ENCODE measurements at regions not wholly inside any gene's neighbourhood (a gene's known extent, or its start where the extent isn't known, plus 50 kb on each side); places are given as distances from the start of the nearest gene placed in this dataset.

DNA sequence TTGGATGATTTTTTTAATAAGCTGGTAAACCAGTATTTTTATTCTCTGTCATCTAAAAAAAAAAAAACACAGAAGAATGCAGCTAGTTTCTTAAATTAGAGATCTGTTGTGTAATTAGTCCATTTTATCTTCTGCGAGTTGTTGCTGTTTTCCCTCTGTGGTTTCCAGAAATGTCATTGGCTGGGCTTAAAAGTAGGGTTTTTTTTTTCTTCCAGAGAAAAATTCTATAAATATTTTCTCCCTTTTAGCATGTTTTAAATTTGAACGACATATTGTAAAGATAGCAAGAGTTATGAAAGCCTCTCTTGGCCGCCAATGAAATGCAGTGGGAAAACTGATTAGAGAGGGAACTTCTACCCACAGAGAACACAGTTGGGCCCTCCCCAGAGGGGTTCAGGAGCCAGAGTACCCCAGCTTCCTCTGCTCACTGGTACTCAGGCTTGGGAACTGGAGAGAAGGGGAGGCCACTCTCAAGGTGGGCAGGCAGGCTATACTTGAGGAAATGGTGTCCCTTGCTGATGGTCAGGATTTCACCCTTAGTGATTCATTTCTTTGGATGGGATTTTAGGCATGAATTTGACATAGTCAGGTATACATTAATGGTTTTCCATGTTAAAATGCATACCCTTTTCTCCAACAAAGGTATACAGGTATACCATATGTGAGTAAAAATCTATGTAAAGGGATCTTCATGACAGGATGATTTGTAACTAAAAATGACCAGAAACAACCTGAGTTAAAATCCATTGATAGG is 166.1 kb downstream of the BCOR start:
- H3K4me3 ChIP-seq (ENCODE audit: low read depth, low read length) = no peak overlapping the region
- TF ChIP-seq, protein P1, sequence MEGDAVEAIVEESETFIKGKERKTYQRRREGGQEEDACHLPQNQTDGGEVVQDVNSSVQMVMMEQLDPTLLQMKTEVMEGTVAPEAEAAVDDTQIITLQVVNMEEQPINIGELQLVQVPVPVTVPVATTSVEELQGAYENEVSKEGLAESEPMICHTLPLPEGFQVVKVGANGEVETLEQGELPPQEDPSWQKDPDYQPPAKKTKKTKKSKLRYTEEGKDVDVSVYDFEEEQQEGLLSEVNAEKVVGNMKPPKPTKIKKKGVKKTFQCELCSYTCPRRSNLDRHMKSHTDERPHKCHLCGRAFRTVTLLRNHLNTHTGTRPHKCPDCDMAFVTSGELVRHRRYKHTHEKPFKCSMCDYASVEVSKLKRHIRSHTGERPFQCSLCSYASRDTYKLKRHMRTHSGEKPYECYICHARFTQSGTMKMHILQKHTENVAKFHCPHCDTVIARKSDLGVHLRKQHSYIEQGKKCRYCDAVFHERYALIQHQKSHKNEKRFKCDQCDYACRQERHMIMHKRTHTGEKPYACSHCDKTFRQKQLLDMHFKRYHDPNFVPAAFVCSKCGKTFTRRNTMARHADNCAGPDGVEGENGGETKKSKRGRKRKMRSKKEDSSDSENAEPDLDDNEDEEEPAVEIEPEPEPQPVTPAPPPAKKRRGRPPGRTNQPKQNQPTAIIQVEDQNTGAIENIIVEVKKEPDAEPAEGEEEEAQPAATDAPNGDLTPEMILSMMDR (IDR thresholded peaks at IDR 0.05; ENCODE audit: borderline replicate concordance, insufficient read depth, low read depth, low read length) = no peak

GRCh38 chrX:39935411-39936064 is 162.2 kb downstream of the BCOR start:
- TF ChIP-seq, protein P1 (IDR thresholded peaks at IDR 0.05; ENCODE audit: borderline replicate concordance, insufficient read depth, low read depth, low read length) = no peak
- no peak overlapping the region for H3K4me3 ChIP-seq (ENCODE audit: low read depth, low read length)

- TF ChIP-seq, protein P1 (IDR thresholded peaks at IDR 0.05; ENCODE audit: borderline replicate concordance, insufficient read depth, low read depth, low read length) = no peak
- H3K4me3 ChIP-seq (ENCODE audit: low read depth, low read length) = no peak overlapping the region
Measured at GRCh38 chrX:39936886-39937770, 160.6 kb downstream of the BCOR start.

DNA sequence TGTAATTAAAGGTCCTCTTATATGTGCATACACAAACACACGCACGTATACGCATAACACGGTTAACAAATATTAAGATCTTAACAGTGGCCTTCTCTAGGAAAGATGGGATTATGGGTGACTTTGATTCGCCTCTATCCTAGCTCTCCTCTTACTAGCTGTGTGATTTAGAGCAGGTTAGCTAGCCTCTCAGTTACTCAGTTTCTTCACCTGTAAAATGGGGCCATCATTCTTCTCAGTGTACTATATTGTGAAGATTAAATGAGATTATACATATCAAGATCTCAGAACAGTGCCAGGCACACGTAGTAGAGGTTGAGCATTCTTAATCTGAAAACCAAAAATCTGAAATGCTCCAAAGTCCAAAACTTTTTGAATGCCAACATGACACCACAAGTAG is 159.3 kb downstream of the BCOR start:
- no peak overlapping the region for H3K4me3 ChIP-seq (ENCODE audit: low read depth, low read length)
- TF ChIP-seq, protein P1 (IDR thresholded peaks at IDR 0.05; ENCODE audit: borderline replicate concordance, insufficient read depth, low read depth, low read length) = no peak

DNA sequence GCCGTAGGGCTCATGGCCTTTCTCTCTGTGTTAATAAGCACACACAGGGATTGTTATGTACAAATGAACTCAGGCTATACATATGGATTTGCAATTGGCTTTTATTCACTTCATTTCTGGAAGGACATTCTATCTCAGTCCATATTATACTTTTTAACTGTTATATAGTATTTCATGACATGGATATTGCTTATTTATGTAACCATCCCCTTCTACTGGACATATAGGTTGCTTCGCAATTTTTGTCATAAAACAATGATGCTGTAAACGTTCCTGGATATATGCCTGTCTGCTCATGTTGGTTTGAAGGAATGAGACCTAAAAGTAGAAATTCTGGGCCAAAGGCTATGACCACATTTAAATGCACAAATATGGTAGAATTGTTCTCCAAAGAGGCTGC is 158.1 kb downstream of the BCOR start:
- no peak overlapping the region for H3K4me3 ChIP-seq (ENCODE audit: low read depth, low read length)
- TF ChIP-seq, protein P1 (IDR thresholded peaks at IDR 0.05; ENCODE audit: borderline replicate concordance, insufficient read depth, low read depth, low read length) = no peak

DNA sequence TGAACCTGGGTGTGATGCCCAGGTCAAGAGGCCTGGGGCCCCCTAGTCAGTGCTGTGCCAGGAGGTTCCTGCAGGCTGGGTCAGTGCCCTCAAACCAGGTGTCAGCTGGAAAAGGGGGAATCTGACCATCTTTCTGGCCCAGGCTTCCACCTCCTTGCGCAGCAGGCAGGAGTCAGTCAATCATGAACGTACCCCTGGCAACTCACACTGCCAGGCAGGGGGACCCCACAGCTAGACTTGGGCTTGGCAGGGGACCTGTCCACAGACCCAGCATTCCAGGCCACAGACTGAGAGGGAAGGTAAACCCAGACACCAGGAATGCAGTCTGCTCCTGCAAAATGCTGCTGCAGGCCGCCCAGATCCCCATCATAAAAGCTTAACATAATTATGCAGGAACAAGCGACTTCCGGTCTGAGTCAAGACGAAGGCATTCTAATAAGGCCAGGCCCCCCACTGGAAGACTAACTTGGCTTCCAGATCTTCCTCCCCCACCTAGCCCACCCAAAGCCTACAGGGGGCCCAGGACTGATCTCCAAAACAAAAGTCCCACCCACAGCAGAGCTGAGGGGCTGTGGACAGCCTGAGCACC is 156.3 kb downstream of the BCOR start:
- TF ChIP-seq, protein P1 (IDR thresholded peaks at IDR 0.05; ENCODE audit: borderline replicate concordance, insufficient read depth, low read depth, low read length) = no peak
- no peak overlapping the region for H3K4me3 ChIP-seq (ENCODE audit: low read depth, low read length)

Data from GM12875 (cell line).